Gastrocnemius medialis (tissue), 4 donors: ENCODE measurements at regions not wholly inside any gene's neighbourhood (a gene's known extent, or its start where the extent isn't known, plus 50 kb on each side); places are given as distances from the start of the nearest gene placed in this dataset.

ENCODE experiments used
- CTCF ChIP-seq, 5 experiments: fragments of 450-650 bp in 3 of 5; fragments of 200-600 bp in 2 of 5; sonication (generic) in 2 of 5; IDR thresholded peaks in 4 of 5; conservative IDR thresholded peaks in 1 of 5; 1 replicate in 4 of 5; 2 replicates in 1 of 5; pipeline ENCODE4 v1.5.1; 2016 to 2019; ENCODE audit warnings: antibody characterized with exemption in 5 of 5, mild to moderate bottlenecking in 3 of 5, moderate library complexity in 3 of 5
- POLR2A ChIP-seq, 2 donors: fragments of 450-650 bp; IDR thresholded peaks; one replicate each; pipeline ENCODE4 v1.6.1; 2017; ENCODE audit warnings: antibody characterized with exemption in 2 of 2, mild to moderate bottlenecking in 2 of 2, moderate library complexity in 2 of 2

GRCh38 chr6:135606392-135606791 lies 108.9 kb upstream of the AHI1 start:
- TF ChIP-seq CTCF (IDR thresholded peaks at IDR 0.05 in 4 of 5, conservative IDR thresholded peaks at IDR 0.05 in 1 of 5) = no peak
- TF ChIP-seq POLR2A (IDR thresholded peaks at IDR 0.05) = no peak
